ENCODE measurements at regions not wholly inside any gene's neighbourhood (a gene's known extent, or its start where the extent isn't known, plus 50 kb on each side); places are given as distances from the start of the nearest gene placed in this dataset.

GRCh38 chr13:47310401-47310800, 413.5 kb upstream of the HTR2A start:
- Mint-ChIP-seq H3K36me3 (ENCODE audit: low read depth) (no peaks in the 10 kb centered on the region), H3K9me3 (peaks cover 43% of the 10 kb centered on the region), H3K4me3 (no peak overlapping the region), H3K4me1 (no peaks in the 10 kb centered on the region), H3K27me3 (ENCODE audit: low read depth, poor library complexity) (no peaks in the 10 kb centered on the region), H3K27ac (no peak overlapping the region)
- TF ChIP-seq CTCF (IDR thresholded peaks at IDR 0.05) = no peak
- DNase-seq = no peak

GRCh38 chr13:47306991-47307390, 410.1 kb upstream of the HTR2A start:
- Mint-ChIP-seq H3K9me3 (peaks cover 33% of the 10 kb centered on the region), H3K27ac (no peak overlapping the region), H3K27me3 (ENCODE audit: low read depth, poor library complexity) (no peaks in the 10 kb centered on the region), H3K4me3 (no peak overlapping the region), H3K36me3 (ENCODE audit: low read depth) (no peaks in the 10 kb centered on the region), H3K4me1 (no peaks in the 10 kb centered on the region)
- TF ChIP-seq CTCF (IDR thresholded peaks at IDR 0.05) = no peak
- no peak for DNase-seq

GRCh38 chr13:47303626-47304025, 406.8 kb upstream of the HTR2A start:
- Mint-ChIP-seq H3K36me3 (ENCODE audit: low read depth) (no peaks in the 10 kb centered on the region), H3K4me3 (no peak overlapping the region)
- DNase-seq = no peak

GRCh38 chr13:47299304-47299703, 402.5 kb upstream of the HTR2A start:
- Mint-ChIP-seq H3K36me3 (ENCODE audit: low read depth) (no peaks in the 10 kb centered on the region), H3K27me3 (ENCODE audit: low read depth, poor library complexity) (peaks cover 3% of the 10 kb centered on the region), H3K27ac (no peak overlapping the region), H3K9me3 (peaks cover 10% of the 10 kb centered on the region), H3K4me3 (no peak overlapping the region), H3K4me1 (no peaks in the 10 kb centered on the region)
- DNase-seq = no peak
- TF ChIP-seq CTCF (IDR thresholded peaks at IDR 0.05) = no peak

More at GRCh38 chr13:47303626-47304025, 406.8 kb upstream of the HTR2A start:
- no peak for TF ChIP-seq CTCF (IDR thresholded peaks at IDR 0.05)
- H3K9me3 Mint-ChIP-seq = peaks cover 8% of the 10 kb centered on the region
- H3K27ac Mint-ChIP-seq = no peak overlapping the region
- H3K4me1 Mint-ChIP-seq = no peaks in the 10 kb centered on the region
- H3K27me3 Mint-ChIP-seq (ENCODE audit: low read depth, poor library complexity) = no peaks in the 10 kb centered on the region

GRCh38 chr13:47298506-47298905, 401.7 kb upstream of the HTR2A start:
- no peak for TF ChIP-seq CTCF (IDR thresholded peaks at IDR 0.05)
- Mint-ChIP-seq H3K4me1 (no peaks in the 10 kb centered on the region), H3K27me3 (ENCODE audit: low read depth, poor library complexity) (peaks cover 3% of the 10 kb centered on the region), H3K4me3 (no peak overlapping the region), H3K36me3 (ENCODE audit: low read depth) (no peaks in the 10 kb centered on the region), H3K27ac (no peak overlapping the region), H3K9me3 (peaks cover 10% of the 10 kb centered on the region)
- no peak for DNase-seq

GRCh38 chr13:47294691-47295090, 397.8 kb upstream of the HTR2A start:
- DNase-seq = no peak
- Mint-ChIP-seq H3K27ac (no peak overlapping the region), H3K9me3 (peaks cover 10% of the 10 kb centered on the region), H3K4me1 (no peaks in the 10 kb centered on the region), H3K4me3 (no peak overlapping the region), H3K36me3 (ENCODE audit: low read depth) (no peaks in the 10 kb centered on the region), H3K27me3 (ENCODE audit: low read depth, poor library complexity) (peaks cover 3% of the 10 kb centered on the region)
- TF ChIP-seq CTCF (IDR thresholded peaks at IDR 0.05) = no peak

Data from nephron progenitor cell (in vitro differentiated cells).